DMS 273 treated with DMSO at 0.1 percent for 48 hours (cell line): ENCODE measurements at regions not wholly inside any gene's neighbourhood (a gene's known extent, or its start where the extent isn't known, plus 50 kb on each side); places are given as distances from the start of the nearest gene placed in this dataset.
"Not testable (repeated sequence)": the region's sequence is repeated elsewhere in the genome, so short reads cannot be mapped to it uniquely, and the experiment has no call there.

Experiments used
- DNase-seq: peaks from one replicate; lab custom pipeline; 2025; lab: John Stamatoyannopoulos, UW

DNA sequence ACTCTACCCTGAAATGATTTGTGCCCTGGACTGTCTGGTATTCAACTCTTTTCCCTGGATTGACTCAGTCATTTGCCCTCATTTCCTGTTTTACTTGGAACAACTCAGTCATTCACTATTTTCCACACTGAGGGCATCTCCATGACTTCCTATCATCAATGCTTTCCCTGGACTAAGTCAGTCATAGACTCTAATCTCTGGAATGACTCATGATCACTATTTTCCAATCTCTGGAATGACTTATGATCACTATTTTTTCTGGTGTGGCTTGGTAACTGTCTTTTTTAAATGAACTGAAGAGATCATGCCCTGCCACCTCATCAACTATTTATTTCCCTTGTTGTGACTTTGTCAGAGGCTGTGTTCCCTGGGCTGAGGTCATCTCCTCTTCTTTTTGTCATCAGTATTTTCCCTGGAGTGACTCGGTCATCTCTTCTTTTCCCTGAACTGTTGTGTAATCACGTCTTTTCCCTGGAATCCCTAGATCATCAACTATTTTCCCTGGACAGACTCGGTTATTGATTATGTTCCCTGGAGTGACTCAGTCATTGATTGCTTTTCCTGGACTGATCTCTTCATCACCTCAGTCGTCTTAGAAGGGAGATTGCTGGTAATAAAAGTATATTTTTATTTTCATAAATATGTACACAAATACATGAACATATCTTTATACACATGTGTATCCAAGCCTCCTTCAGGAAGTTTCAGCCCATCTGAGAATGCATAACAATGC, 327.1 kb upstream of the VCX start:
- DNase-seq = no peak

DNA sequence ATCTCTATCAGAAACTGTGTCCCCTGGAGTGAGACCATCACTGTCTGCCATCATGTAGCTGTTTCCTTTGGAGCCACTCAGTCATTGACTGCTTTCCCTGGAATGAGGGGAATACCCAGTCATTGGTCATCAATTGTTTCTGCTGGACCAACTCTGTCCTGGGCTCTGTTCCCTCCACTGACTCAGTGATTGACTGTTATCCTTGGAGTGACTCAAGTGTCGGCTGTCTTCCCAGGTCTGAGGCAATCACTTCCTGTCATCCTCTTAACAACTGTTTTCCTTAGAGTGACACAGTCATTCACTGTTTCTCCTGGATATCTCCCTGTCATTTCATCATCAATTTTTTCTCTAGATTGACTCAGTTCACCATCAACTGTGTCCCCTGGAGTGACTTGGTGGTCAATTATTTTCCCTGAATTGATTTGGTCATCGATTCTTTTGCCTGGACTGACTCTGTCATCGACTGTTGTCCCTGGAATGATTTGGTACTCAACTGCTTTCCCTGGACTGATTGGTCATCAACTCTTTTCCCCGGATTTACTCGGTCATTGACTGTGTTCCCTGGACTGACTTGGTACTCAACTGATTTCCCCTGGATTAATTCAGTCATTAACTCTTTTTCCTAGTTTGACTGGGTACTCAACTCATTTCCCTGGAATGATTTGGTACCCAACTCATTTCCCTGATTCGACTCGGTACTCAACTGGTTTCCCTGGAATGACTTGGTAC, 327.9 kb upstream of the VCX start:
- no peak for DNase-seq

DNA sequence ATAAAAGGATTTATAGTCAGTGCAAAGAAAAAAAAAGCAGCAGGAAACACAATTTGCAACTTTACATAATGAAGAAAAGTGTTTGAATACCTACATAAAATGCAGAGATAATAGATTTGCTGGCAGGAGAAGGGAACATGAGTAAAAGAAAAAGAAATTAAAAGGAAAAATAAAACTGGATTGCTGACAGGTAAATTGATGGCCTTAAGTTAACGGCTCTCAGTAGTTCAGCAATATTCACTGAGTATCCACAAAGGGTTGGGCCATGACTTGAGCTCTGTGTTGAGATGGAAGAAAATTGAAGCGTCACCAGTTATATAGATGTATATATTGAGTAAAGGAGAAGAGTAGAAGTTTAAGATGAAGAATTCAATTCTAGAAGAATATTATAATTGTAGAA, 330.1 kb upstream of the VCX start:
- no peak for DNase-seq

DNA sequence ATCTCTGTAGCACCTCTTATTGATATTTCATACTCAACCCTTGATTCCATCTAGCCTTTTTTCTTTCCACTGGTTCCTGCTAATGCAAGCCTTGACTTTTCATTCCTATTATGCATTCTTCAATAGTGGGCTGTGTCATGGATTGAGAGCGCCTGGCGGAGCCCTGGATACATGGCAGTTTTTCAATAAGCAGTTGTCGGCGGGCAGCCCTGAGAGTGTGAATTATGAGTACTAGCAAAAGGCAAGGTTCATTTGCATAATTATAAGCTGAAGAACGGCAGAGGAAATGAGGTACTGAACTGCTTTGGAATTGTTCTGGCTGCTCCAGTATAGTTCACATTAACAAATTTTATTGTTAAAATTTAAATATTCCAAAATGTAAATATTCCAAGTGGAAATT, 339.7 kb upstream of the VCX start:
- no peak for DNase-seq

DNA sequence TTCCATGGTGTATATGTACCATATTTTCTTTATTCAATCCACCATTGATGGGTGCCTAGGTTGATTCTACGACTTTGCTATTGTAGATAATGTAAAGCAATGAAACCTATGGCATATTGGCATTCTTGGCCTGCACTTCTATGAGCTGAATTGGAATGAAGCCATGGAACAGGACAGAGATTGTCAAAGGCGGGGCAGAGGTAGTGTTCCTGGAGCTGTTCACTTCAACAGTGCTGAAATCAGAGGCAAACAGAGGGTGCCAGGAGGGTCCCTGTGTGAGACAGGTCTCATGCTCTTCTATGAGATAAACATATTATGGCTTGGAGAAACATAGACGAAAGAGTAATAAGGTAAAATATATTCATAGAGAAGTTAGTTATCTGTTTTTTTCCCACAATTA, 342.6 kb upstream of the VCX start:
- DNase-seq = no peak

DNA sequence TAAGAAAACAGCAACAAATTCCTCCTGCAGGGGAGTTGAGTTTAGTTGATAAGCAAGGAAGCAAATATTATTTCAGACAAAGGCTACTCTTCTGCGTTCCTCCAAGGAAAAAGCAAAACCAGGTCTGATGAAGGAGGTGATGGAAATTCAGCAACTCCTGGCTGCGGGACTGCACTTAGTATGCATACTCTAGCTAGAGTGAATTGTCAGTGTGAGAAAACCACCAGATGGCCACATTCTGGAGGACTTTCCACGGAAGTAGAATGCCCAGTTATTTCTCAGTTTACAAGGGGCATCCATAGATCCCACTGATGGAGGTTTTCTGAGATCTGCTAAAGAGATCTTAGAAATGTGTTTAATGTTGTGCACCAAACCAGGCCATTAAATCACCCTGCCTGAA, 338.6 kb upstream of the PUDP start:
- no peak for DNase-seq

DNA sequence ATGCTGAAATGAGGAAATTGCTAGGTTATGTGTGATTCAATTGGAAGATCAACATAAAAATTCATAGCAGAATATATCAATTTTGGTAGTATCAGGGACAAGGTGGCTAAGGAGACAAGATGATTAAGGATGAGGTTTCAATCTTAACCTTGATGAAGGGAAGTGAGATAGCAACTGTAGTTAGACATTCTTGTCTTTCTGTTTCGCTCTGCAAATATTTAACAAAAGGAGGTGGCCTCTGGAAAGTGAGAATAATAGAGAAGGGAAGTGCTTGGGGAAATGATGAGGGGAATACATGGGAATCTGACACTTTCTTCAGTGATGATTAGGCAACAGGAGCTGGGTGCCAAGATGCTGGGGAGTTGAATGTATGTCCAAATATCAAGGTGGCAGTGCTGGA, 337.1 kb upstream of the PUDP start:
- no peak for DNase-seq

DNA sequence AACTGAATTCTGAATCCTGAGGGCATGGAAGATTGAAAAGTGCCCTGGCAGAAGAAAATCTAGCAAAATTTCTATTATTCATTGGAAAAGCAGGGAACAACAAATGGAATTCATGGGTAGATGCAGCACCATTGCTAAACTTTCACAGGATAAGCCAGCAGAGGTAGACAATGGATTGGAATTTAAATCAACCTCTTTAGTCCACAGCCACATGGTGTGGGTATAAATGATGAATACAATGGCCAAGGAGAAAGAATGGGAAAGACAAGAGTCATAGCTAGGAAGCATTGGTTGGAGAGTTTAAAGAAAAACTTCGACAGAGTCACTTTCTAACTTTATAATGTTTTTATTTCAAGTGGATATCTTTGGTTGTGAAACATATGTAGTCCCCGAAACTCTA, 332.8 kb upstream of the PUDP start:
- no peak for DNase-seq

DNA sequence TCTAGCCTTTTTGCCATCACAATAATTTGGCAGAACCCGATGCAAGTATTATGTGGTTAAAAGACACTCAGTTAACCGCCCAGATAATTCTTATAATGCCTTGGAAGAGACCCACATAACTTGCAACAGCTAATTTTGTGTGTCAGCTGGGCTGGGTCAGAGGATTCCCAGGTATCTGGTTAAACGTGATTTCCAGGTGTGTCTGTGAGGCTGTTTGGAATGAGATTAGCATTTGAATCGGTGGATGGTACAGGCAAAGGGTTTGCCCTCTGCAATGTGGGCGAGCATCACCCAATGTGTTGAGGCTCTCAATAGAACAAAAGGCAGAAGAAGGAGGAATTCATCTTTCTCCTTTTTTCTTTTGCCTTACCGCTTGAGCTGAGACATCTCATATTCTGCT, 314.2 kb upstream of the PUDP start:
- DNase-seq = no peak

DNA sequence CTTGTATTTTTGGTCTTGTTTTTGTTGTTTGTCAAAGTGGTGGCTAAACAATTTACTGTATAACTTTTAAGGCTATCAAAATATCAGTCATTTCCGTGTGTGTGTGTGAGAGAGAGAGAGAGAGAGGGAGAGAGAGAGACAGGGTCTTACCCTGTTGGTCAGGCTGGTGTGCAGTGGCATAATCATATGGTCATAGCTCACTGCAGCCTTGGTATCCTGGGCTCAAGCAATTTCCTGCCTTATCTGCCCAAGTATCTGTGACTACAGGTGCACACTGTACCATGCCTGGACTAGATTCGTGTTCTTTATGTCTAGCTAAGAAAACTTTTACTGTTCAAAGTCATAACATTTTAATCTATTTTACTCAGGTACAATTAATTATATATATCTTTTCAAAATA, 313.1 kb upstream of the PUDP start:
- DNase-seq = not testable (repeated sequence)

DNA sequence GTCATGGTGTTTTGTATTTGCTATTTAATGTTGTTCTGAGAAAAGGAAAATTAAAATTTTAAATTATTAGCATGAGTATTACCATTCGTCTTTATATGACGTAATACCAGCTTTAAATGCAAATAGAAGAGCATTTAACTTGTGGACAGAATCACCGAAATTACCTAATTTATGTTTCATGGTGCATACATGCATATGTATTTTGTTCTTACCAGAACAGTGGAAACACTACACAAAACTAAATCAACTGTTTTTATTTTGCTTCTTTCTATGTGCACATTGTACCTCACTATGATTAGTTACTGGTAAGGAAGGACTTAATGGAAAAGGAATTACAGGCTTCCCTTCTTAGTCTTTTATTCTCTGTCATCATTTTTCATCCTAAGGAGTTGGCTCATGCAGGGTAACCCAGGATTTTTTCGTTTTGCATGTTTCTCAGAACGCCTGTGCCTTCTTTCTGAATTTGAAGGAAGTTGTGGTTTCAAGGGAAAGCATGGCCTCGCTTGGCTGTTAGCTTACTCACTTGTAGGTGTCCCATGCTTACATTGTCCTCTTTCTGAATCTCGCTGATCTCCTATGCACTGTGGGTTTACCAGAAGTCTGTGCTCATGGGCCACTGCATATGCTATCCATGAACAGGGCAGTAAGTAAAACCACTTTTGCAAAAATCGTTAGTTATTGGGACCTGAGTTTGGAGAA, 300.0 kb upstream of the PUDP start:
- DNase-seq = no peak

DNA sequence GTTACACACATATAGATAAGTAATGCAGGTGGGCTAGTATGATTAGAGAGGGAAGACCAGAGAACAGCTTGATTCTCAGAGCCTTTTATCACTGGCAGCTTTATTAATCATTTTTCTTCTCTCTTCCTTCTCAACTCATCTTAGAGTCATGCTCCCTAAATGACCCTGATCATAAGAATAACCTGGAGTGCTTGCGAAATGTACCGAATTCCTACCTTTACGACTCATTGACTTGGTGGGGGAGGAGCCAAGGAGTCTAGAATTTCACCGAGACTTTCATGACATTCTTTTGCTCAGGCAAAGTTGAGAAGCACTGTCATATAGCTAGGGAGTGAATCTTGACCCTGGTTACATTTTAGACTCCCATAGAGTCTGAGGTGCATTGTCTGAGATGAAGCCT, 298.9 kb upstream of the PUDP start:
- DNase-seq = no peak

DNA sequence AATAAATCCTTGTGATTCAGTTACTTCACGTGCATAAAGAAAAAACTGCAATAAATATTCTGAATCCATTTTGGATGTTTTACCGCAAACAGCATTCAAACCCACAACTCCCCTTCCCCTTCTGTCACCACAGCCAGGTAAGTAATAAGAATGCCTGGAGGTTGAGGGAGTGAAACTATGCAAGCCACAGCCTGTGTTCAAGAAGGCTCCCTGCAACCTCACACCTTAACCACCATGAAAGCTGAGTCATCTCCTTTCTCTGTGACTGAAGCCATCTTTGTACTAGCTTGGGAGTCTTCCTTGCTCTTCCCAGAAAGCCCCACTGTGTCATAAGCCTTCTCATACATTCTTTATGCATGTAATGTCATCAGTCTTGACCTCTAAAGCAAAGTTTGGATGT, 297.0 kb upstream of the PUDP start:
- no peak for DNase-seq

DNA sequence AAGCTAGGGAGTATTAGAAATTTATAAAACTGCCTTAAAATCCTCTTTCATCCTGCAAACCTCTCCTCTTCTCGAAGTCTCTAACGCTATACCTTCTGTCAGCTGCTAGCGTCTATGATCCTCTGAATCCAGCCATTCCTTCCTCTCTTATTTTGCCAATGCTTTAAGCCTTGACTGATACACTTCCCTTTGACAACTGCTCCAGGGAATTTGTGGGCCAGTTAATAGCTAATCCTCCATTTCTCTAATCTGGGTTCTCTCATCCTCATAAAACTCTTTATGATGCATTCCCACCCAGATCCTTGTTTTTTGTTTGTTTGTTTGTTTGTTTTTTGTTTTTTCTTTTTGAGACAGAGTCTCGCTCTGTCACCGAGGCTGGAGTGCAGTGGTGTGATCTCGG, 293.6 kb upstream of the PUDP start:
- DNase-seq = no peak

DNA sequence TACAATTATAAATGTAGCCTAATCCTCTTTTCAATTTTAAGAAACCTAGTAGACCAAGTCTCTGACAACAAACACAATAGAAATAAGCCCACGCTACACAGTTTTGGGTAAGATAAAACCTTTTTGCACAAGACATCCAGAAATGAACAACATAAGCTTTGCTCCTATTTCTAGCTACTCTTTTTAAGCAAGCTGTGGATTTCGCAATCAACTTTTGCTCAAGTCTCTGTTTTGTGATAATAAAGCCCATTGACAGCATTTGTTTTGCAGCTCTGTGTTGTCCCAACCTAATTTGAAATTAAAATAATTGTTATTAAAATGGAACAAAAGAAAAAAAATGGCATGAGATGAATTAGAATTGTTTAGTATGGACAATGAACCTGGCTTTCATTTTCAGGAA, 287.9 kb upstream of the PUDP start:
- no peak for DNase-seq

DNA sequence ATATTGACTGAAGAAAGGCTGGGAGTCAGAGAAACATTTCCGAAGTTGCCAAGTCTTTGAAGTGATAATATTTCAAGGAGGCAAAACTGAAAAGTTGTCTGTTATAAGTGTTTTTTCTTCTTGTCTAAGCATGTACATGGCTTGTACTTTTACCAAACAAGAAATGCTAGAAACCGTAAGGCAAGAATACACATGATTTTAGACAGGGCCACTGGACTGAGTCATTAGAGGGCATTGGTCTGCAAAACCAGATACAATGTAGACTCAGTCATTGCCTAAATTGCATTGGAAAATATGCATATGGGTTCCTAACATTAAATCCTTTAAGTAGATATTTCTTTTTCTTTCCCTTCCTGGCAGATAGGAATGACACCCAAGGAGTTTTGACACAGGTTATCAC, 284.9 kb upstream of the PUDP start:
- no peak for DNase-seq

DNA sequence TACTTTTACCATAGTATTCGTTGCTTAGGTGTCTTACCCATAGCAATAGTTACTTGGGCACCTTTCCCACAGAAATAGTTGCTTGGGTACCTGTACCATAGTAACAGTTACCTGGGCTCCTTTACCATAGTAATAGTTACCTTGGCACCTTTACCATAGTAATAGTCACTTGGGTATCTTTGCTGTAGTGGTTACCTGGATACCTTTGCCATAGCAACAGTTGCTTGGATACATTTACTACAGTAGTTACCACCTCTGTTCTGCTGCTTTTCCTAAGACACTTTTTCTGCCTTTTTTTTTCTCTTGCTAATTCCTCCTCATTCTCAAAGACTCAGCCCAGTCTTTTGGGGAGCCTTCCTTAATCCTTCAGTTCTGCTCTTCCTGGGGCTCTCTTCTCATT, 272.8 kb upstream of the PUDP start:
- no peak for DNase-seq

DNA sequence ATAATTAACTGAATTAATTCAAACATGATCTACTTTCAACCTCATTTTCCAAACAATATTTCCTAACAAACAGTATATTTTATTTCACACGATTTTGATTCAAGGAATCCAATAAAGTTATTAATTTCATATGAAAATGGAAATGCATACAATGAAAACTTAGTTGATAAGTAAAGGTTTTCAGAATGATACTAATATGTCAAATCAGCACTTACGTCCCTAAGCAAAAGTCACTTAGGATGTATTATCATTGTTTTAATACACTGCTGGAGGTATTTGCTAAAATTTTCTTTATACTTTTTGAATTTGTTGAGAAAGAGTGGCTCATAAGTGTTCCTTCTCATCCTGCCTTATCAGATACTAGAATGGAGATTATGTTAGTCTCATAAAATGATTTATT, 266.8 kb upstream of the PUDP start:
- DNase-seq = no peak

DNA sequence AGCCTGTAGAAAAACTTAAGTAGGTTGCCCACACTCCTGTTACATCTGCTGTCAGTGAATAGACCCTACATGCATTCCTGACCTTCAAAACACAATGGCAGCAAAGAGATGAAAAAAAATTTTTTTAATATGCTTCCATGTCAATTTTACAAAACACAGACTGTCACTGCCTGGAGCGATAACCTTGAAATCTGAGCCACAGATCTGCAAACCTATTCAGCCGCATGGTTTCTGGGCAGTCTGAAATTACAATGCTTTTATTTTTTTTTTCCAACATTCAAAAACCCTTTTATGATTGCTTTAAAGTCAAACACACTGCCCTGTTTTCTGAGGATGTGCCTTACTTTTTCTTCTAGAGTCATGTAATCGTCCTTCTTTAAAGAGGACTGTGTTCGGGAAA, 264.9 kb upstream of the PUDP start:
- DNase-seq = no peak

DNA sequence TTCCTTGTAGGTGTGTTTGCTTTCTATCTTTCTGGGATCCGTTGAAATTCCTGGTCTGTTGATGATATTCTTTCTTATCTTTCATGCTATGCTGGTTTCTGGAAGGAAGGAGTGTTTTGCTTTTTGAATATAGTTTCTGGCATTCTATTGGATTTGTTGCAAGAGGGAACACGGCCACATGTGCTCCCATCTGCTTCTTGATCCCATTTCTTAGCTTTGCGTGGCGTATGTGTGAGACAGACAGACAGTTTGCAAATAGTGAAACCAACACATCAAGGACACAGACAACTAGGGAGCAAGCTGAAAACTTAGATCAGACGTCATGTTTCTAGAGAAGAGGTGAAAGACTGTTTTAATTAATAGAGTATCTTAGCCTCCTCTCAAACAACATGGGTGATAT, 261.9 kb upstream of the PUDP start:
- DNase-seq = no peak

DNA sequence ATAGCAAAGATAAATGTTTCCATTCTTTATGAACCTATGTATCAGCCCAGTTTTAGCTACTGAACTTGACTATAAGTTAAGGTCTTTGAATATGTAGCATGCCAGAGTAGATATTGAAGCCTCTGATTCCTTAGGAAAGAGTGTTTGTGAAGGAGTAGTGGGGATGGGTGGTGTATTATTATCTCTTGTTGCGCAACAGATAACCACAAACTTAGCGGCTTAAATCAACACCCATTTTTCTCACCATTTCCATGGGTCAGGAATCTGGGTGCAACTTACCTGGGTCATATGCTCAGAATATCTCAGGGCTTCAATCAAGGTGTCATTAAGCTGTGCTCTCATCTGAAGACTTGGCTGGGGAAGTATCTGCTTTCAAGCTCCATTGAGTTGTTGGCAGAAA, 251.4 kb upstream of the PUDP start:
- DNase-seq = no peak

DNA sequence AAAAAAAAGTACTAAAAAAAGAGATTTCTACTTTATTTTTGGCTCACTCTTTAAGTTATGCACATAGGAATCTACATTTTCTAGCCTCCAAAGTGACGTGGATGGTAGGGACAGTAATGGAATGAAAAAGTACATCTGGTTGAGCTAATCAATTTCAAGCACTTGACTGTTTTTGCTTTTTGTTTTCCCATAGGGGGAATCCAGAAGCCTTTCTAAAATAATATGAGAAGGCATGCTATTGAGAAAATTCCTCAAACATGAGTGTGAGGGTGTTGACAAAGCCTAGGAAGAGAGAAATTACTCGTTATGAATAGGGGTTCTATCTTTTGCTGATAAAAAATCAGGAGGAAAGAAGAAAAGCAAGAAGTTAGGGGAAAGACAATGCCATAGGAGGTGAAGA, 242.5 kb upstream of the PUDP start:
- no peak for DNase-seq

DNA sequence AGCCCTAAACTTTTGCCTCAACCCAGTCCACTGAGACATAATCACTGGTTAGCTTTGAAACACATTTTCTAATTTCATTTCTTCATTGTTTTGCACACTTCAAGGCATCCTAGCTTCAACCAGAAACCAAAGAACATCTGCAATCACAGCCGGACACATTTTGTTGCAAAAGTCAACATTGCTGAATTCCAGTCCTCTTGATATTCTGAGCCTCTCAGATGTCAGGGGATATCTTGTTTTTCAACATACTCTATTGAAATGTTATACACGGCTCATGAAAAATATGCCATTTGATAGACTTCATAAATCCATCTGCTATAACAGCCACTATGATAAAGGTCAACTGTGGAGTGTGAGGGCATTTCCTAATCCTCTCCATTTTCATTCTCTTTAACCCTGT, 241.6 kb upstream of the PUDP start:
- DNase-seq = no peak
